Sigmoid colon (tissue), 6 donors: ENCODE measurements at regions not wholly inside any gene's neighbourhood (a gene's known extent, or its start where the extent isn't known, plus 50 kb on each side); places are given as distances from the start of the nearest gene placed in this dataset.

ENCODE experiments used
- DNase-seq: peaks from one replicate; pipeline ENCODE4 v3.0.0-alpha.2; 2019
- H3K27ac ChIP-seq, 4 donors: fragments of 200-600 bp; sonication (generic); one replicate each; pipeline ENCODE4 v1.5.1; 2016 to 2019; ENCODE audit warnings: mild to moderate bottlenecking in 1 of 4
- H3K27me3 ChIP-seq, 3 donors: fragments of 200-600 bp; sonication (generic); one replicate each; pipeline ENCODE4 v1.5.1; 2019; ENCODE audit warnings: mild to moderate bottlenecking in 1 of 3
- H3K36me3 ChIP-seq, 4 donors: fragments of 200-600 bp; sonication (generic); one replicate each; pipeline ENCODE4 v1.5.1; 2016 to 2019
- H3K4me1 ChIP-seq, 4 donors: fragments of 200-600 bp; sonication (generic); one replicate each; pipeline ENCODE4 v1.5.1; 2017 to 2019
- H3K4me3 ChIP-seq, 4 donors: fragments of 200-600 bp; sonication (generic); one replicate each; pipeline ENCODE4 v1.5.1; 2017 to 2019; ENCODE audit warnings: mild to moderate bottlenecking in 2 of 4, moderate library complexity in 1 of 4
- H3K9me3 ChIP-seq, 4 donors: fragments of 200-600 bp in 3 of 4; sonication (generic) in 3 of 4; one replicate each; pipeline versions ENCODE4 v1.5.1 to v1.6.1; 2013 to 2019
- CTCF ChIP-seq, 4 experiments: fragments of 450-650 bp in 3 of 4; fragments of 200-600 bp in 1 of 4; IDR thresholded peaks; one replicate each; pipeline ENCODE4 v1.5.1; 2016 to 2019; ENCODE audit warnings: antibody characterized with exemption in 4 of 4, mild to moderate bottlenecking in 3 of 4, moderate library complexity in 2 of 4
- EP300 ChIP-seq, 4 donors: sonication (generic); formaldehyde crosslinking; IDR thresholded peaks; one replicate each; pipeline ENCODE4 v1.6.1; 2017; ENCODE audit warnings: antibody characterized with exemption in 4 of 4
- POLR2A ChIP-seq, 2 donors: fragments of 450-650 bp; IDR thresholded peaks; one replicate each; pipeline ENCODE4 v1.6.1; 2016; ENCODE audit warnings: antibody characterized with exemption in 2 of 2, mild to moderate bottlenecking in 2 of 2, moderate library complexity in 2 of 2
- POLR2AphosphoS5 ChIP-seq, 4 donors: sonication (generic); formaldehyde crosslinking; IDR thresholded peaks; one replicate each; pipeline ENCODE4 v1.6.1; 2017; ENCODE audit warnings: antibody characterized with exemption in 4 of 4
- WGBS, 2 donors: extraction: QIAGEN DNeasy Blood & Tissue Kit; methylation state at CpG; one replicate each; pipeline ENCODE4 v1.1.7; 2013; 5-methylcytosine and 5-hydroxymethylcytosine counted together
- intact Hi-C: fragments of 100-400 bp; cut with DNase I; formaldehyde crosslinking; loops from one replicate; pipeline ENCODE4 v1.15.1; 2023
- donor health status: healthy with polysubstance abuse.
- donor health status: healthy.

GRCh38 chr6:91126876-91127275, 540.0 kb upstream of the MAP3K7 start:
- intact Hi-C loops: no loop called here
- 91% methylated on average over 5 of the region's 5 CpGs for WGBS, 2 donors
- Histone ChIP-seq H3K4me1 (no peaks in the 10 kb centered on the region), H3K4me3 (no peak overlapping the region), H3K27me3 (no peaks in the 10 kb centered on the region), H3K9me3 (no peaks in the 10 kb centered on the region), H3K36me3 (no peaks in the 10 kb centered on the region), H3K27ac (no peak overlapping the region)
- no peak for DNase-seq
- TF ChIP-seq CTCF (IDR thresholded peaks at IDR 0.05) (no peak), POLR2AphosphoS5 (IDR thresholded peaks at IDR 0.05) (no peak), EP300 (IDR thresholded peaks at IDR 0.05) (no peak)

GRCh38 chr6:91117550-91117949, 530.7 kb upstream of the MAP3K7 start:
- DNase-seq: no peak
- intact Hi-C loops: no loop called here
- Histone ChIP-seq H3K36me3 (no peaks in the 10 kb centered on the region), H3K4me3 (no peak overlapping the region), H3K9me3 (no peaks in the 10 kb centered on the region), H3K4me1 (no peaks in the 10 kb centered on the region), H3K27ac (no peak overlapping the region), H3K27me3 (no peaks in the 10 kb centered on the region)
- no peak for TF ChIP-seq EP300 (IDR thresholded peaks at IDR 0.05)
- TF ChIP-seq POLR2A (IDR thresholded peaks at IDR 0.05): no peak
- no peak for TF ChIP-seq POLR2AphosphoS5 (IDR thresholded peaks at IDR 0.05)
- TF ChIP-seq CTCF (IDR thresholded peaks at IDR 0.05): no peak

- no peak for TF ChIP-seq CTCF (IDR thresholded peaks at IDR 0.05)
- no peak for TF ChIP-seq EP300 (IDR thresholded peaks at IDR 0.05)
- no peak for TF ChIP-seq POLR2AphosphoS5 (IDR thresholded peaks at IDR 0.05)
- no peak for TF ChIP-seq POLR2A (IDR thresholded peaks at IDR 0.05)
- H3K9me3 ChIP-seq: no peaks in the 10 kb centered on the region
- H3K4me3 ChIP-seq: no peak overlapping the region
- no peaks in the 10 kb centered on the region for H3K4me1 ChIP-seq
- intact Hi-C loops: no loop called here
- H3K27ac ChIP-seq: no peak overlapping the region
- no peaks in the 10 kb centered on the region for H3K27me3 ChIP-seq
- 95 to 97% methylated on average over 2 of the region's 2 CpGs for WGBS, 2 donors
- H3K36me3 ChIP-seq: no peaks in the 10 kb centered on the region
- DNase-seq: no peak
Measured at GRCh38 chr6:91114123-91114708, 527.3 kb upstream of the MAP3K7 start.

GRCh38 chr6:91106083-91106482, 519.2 kb upstream of the MAP3K7 start:
- TF ChIP-seq POLR2A (IDR thresholded peaks at IDR 0.05) (no peak), POLR2AphosphoS5 (IDR thresholded peaks at IDR 0.05) (no peak), CTCF (IDR thresholded peaks at IDR 0.05) (no peak), EP300 (IDR thresholded peaks at IDR 0.05) (no peak)
- intact Hi-C loops: no loop called here

GRCh38 chr6:91105532-91105931, 518.7 kb upstream of the MAP3K7 start:
- TF ChIP-seq EP300 (IDR thresholded peaks at IDR 0.05) (no peak), POLR2AphosphoS5 (IDR thresholded peaks at IDR 0.05) (no peak), CTCF (IDR thresholded peaks at IDR 0.05) (no peak), POLR2A (IDR thresholded peaks at IDR 0.05) (no peak)
- H3K36me3 ChIP-seq: no peaks in the 10 kb centered on the region
- intact Hi-C loops: no loop called here
- H3K27ac ChIP-seq: no peak overlapping the region
- H3K4me3 ChIP-seq: no peak overlapping the region
- no peak for DNase-seq
- H3K4me1 ChIP-seq: no peaks in the 10 kb centered on the region
- no peaks in the 10 kb centered on the region for H3K27me3 ChIP-seq
- H3K9me3 ChIP-seq: no peaks in the 10 kb centered on the region

More at GRCh38 chr6:91106083-91106482, 519.2 kb upstream of the MAP3K7 start:
- no peaks in the 10 kb centered on the region for H3K36me3 ChIP-seq
- no peaks in the 10 kb centered on the region for H3K27me3 ChIP-seq
- DNase-seq: no peak
- no peaks in the 10 kb centered on the region for H3K9me3 ChIP-seq
- no peak overlapping the region for H3K27ac ChIP-seq
- WGBS, 2 donors: 24 to 67% methylated on average over 2 of the region's 2 CpGs
- no peaks in the 10 kb centered on the region for H3K4me1 ChIP-seq
- no peak overlapping the region for H3K4me3 ChIP-seq
